ENCODE measurements at regions not wholly inside any gene's neighbourhood (a gene's known extent, or its start where the extent isn't known, plus 50 kb on each side); places are given as distances from the start of the nearest gene placed in this dataset.

- TF ChIP-seq CTCF (IDR thresholded peaks at IDR 0.05) (no peak), POLR2AphosphoS5 (IDR thresholded peaks at IDR 0.05) (no peak)
Observed at GRCh38 chr3:144242747-144243146, 271.1 kb downstream of the DIPK2A start.

Data from breast epithelium (tissue), 3 donors.